Glutamatergic neuron (in vitro differentiated cells): ENCODE measurements at regions not wholly inside any gene's neighbourhood (a gene's known extent, or its start where the extent isn't known, plus 50 kb on each side); places are given as distances from the start of the nearest gene placed in this dataset.
"Not testable (repeated sequence)": the region's sequence is repeated elsewhere in the genome, so short reads cannot be mapped to it uniquely, and the experiment has no call there.

Experiments
- DNase-seq: peaks from one replicate; pipeline ENCODE4 v3.0.0; 2022
- H3K27ac Mint-ChIP-seq: one replicate; pipeline ENCODE4 v1.8.0; 2020; ENCODE audit warnings: mild to moderate bottlenecking, mixed read lengths, inconsistent platforms; ENCODE audit not compliant: unreplicated experiment
- H3K27me3 Mint-ChIP-seq: one replicate; pipeline ENCODE4 v1.8.0; 2020; ENCODE audit warnings: mild to moderate bottlenecking, moderate library complexity, mixed read lengths, inconsistent platforms; ENCODE audit not compliant: unreplicated experiment
- H3K36me3 Mint-ChIP-seq: one replicate; pipeline ENCODE4 v1.8.0; 2020; ENCODE audit warnings: mild to moderate bottlenecking, mixed read lengths, inconsistent platforms; ENCODE audit not compliant: unreplicated experiment
- H3K4me1 Mint-ChIP-seq: one replicate; pipeline ENCODE4 v1.8.0; 2020; ENCODE audit warnings: mild to moderate bottlenecking, low read depth, mixed read lengths, inconsistent platforms; ENCODE audit not compliant: unreplicated experiment
- H3K4me3 Mint-ChIP-seq: one replicate; pipeline ENCODE4 v1.8.0; 2020; ENCODE audit warnings: mild to moderate bottlenecking, mixed read lengths, inconsistent platforms; ENCODE audit not compliant: unreplicated experiment
- H3K9me3 Mint-ChIP-seq: one replicate; pipeline ENCODE4 v1.8.0; 2020; ENCODE audit warnings: mild to moderate bottlenecking, moderate library complexity, mixed read lengths, inconsistent platforms; ENCODE audit not compliant: unreplicated experiment
- CTCF ChIP-seq: fragments of 200-600 bp; sonication (generic); IDR thresholded peaks from one replicate; pipeline ENCODE4 v1.5.0; 2021; ENCODE audit not compliant: partially characterized antibody, unreplicated experiment

- peaks cover 3% of the 10 kb centered on the region for H3K27me3 Mint-ChIP-seq
Measured at GRCh38 chr18:47708206-47708605, 222.3 kb downstream of the SMAD2 start.

GRCh38 chr18:47701134-47701533, 229.3 kb downstream of the SMAD2 start:
- Mint-ChIP-seq H3K27me3 (peaks cover 9% of the 10 kb centered on the region), H3K36me3 (no peaks in the 10 kb centered on the region), H3K9me3 (no peaks in the 10 kb centered on the region), H3K4me3 (no peak overlapping the region), H3K27ac (no peak overlapping the region), H3K4me1 (no peaks in the 10 kb centered on the region)
- no peak for TF ChIP-seq CTCF
- no peak for DNase-seq

More at GRCh38 chr18:47708206-47708605, 222.3 kb downstream of the SMAD2 start:
- Mint-ChIP-seq H3K36me3 (peaks cover 3% of the 10 kb centered on the region), H3K4me1 (no peaks in the 10 kb centered on the region), H3K9me3 (peaks cover 2% of the 10 kb centered on the region), H3K27ac (no peak overlapping the region), H3K4me3 (no peak overlapping the region)
- no peak for DNase-seq
- TF ChIP-seq CTCF = no peak

- no peak for DNase-seq
- Mint-ChIP-seq H3K27ac (no peak overlapping the region), H3K36me3 (no peaks in the 10 kb centered on the region), H3K4me3 (no peak overlapping the region), H3K4me1 (no peaks in the 10 kb centered on the region), H3K27me3 (peaks cover 11% of the 10 kb centered on the region), H3K9me3 (no peaks in the 10 kb centered on the region)
- TF ChIP-seq CTCF = no peak
Measured at GRCh38 chr18:47696870-47697269, 233.6 kb downstream of the SMAD2 start.

GRCh38 chr18:47691611-47692010, 238.8 kb downstream of the SMAD2 start:
- H3K4me3 Mint-ChIP-seq = no peak overlapping the region
- no peaks in the 10 kb centered on the region for H3K4me1 Mint-ChIP-seq
- H3K27ac Mint-ChIP-seq = no peak overlapping the region
- H3K27me3 Mint-ChIP-seq = peaks cover 5% of the 10 kb centered on the region
- no peaks in the 10 kb centered on the region for H3K36me3 Mint-ChIP-seq
- DNase-seq = no peak
- no peaks in the 10 kb centered on the region for H3K9me3 Mint-ChIP-seq
- TF ChIP-seq CTCF = no peak

- DNase-seq, H3K27ac Mint-ChIP-seq, H3K9me3 Mint-ChIP-seq, H3K27me3 Mint-ChIP-seq, H3K4me1 Mint-ChIP-seq, H3K4me3 Mint-ChIP-seq, H3K36me3 Mint-ChIP-seq: not testable (repeated sequence)
Measured at GRCh38 chr18:47690778-47691177, 239.7 kb downstream of the SMAD2 start.

- peaks cover 2% of the 10 kb centered on the region for H3K27me3 Mint-ChIP-seq
Measured at GRCh38 chr18:47689371-47689770, 241.1 kb downstream of the SMAD2 start.

More at GRCh38 chr18:47689371-47689770, 241.1 kb downstream of the SMAD2 start:
- no peak overlapping the region for H3K27ac Mint-ChIP-seq
- H3K4me1 Mint-ChIP-seq = no peaks in the 10 kb centered on the region
- no peak for DNase-seq
- H3K36me3 Mint-ChIP-seq = no peaks in the 10 kb centered on the region
- H3K4me3 Mint-ChIP-seq = no peak overlapping the region
- H3K9me3 Mint-ChIP-seq = no peaks in the 10 kb centered on the region
- TF ChIP-seq CTCF = no peak
